ENCODE measurements at regions not wholly inside any gene's neighbourhood (a gene's known extent, or its start where the extent isn't known, plus 50 kb on each side); places are given as distances from the start of the nearest gene placed in this dataset.

GRCh38 chr20:43271980-43272379 lies 82.3 kb upstream of the PTPRT start:
- H3K27ac ChIP-seq (ENCODE audit: low read depth, low read length, poor library complexity, severe bottlenecking), result no peak overlapping the region
- DNase-seq (ENCODE audit: low spot score), result no peak
- ChIA-PET CTCF (ENCODE audit: unreplicated experiment) (no interaction called here), POLR2A (no interaction called here)
- intact Hi-C loops (cut with micrococcal nuclease; ENCODE audit: unreplicated experiment), result no loop called here
- no peak overlapping the region for H3K4me2 ChIP-seq (ENCODE audit: low read length)
- no peak overlapping the region for H2AFZ ChIP-seq (ENCODE audit: low read length)
- H3K4me3 ChIP-seq (ENCODE audit: low read depth, low read length, poor library complexity, severe bottlenecking), result no peak overlapping the region
- no peaks in the 10 kb centered on the region for H4K20me1 ChIP-seq (ENCODE audit: insufficient read depth, low read length)
- no peaks in the 10 kb centered on the region for H3K9me2 ChIP-seq (ENCODE audit: insufficient read depth, low read length)
- no peaks in the 10 kb centered on the region for H3K79me2 ChIP-seq (ENCODE audit: insufficient read depth, low read depth, low read length)
- TF ChIP-seq CTCF (conservative IDR thresholded peaks at IDR 0.05; ENCODE audit: low read length), result no peak
- TF ChIP-seq EZH2phosphoT487 (IDR thresholded peaks at IDR 0.05; ENCODE audit: borderline replicate concordance, low read depth, low read length), result no peak
- H3K36me3 ChIP-seq (ENCODE audit: insufficient read depth, low read length), result no peaks in the 10 kb centered on the region
- BruUV-seq (replicated peaks), result no TSS peak
- no peaks in the 10 kb centered on the region for H3K4me1 ChIP-seq (ENCODE audit: insufficient read depth, low read length, poor library complexity, severe bottlenecking)
- no peaks in the 10 kb centered on the region for H3K9me3 ChIP-seq (ENCODE audit: low read length)

GRCh38 chr20:43265449-43265848 lies 75.7 kb upstream of the PTPRT start:
- ChIA-PET CTCF (ENCODE audit: unreplicated experiment) (no interaction called here), POLR2A (no interaction called here)
- no peaks in the 10 kb centered on the region for H3K9me3 ChIP-seq (ENCODE audit: low read length)
- H3K79me2 ChIP-seq (ENCODE audit: insufficient read depth, low read depth, low read length), result no peaks in the 10 kb centered on the region
- no peak overlapping the region for H2AFZ ChIP-seq (ENCODE audit: low read length)
- H3K27ac ChIP-seq (ENCODE audit: low read depth, low read length, poor library complexity, severe bottlenecking), result no peak overlapping the region
- no peaks in the 10 kb centered on the region for H3K4me1 ChIP-seq (ENCODE audit: insufficient read depth, low read length, poor library complexity, severe bottlenecking)
- H3K4me3 ChIP-seq (ENCODE audit: low read depth, low read length, poor library complexity, severe bottlenecking), result no peak overlapping the region
- H3K36me3 ChIP-seq (ENCODE audit: insufficient read depth, low read length), result no peaks in the 10 kb centered on the region
- intact Hi-C loops (cut with micrococcal nuclease; ENCODE audit: unreplicated experiment), result no loop called here
- no peak overlapping the region for H3K4me2 ChIP-seq (ENCODE audit: low read length)
- TF ChIP-seq EZH2phosphoT487 (IDR thresholded peaks at IDR 0.05; ENCODE audit: borderline replicate concordance, low read depth, low read length) (no peak), CTCF (conservative IDR thresholded peaks at IDR 0.05; ENCODE audit: low read length) (no peak)
- BruUV-seq (replicated peaks), result no TSS peak
- H4K20me1 ChIP-seq (ENCODE audit: insufficient read depth, low read length), result no peaks in the 10 kb centered on the region
- DNase-seq (ENCODE audit: low spot score), result no peak
- no peaks in the 10 kb centered on the region for H3K9me2 ChIP-seq (ENCODE audit: insufficient read depth, low read length)

- H3K4me3 ChIP-seq (ENCODE audit: low read depth, low read length, poor library complexity, severe bottlenecking), result no peak overlapping the region
- H3K4me2 ChIP-seq (ENCODE audit: low read length), result no peak overlapping the region
- H3K27ac ChIP-seq (ENCODE audit: low read depth, low read length, poor library complexity, severe bottlenecking), result no peak overlapping the region
- no peaks in the 10 kb centered on the region for H3K9me2 ChIP-seq (ENCODE audit: insufficient read depth, low read length)
- H4K20me1 ChIP-seq (ENCODE audit: insufficient read depth, low read length), result no peaks in the 10 kb centered on the region
- ChIA-PET CTCF (ENCODE audit: unreplicated experiment) (no interaction called here), POLR2A (no interaction called here)
- H3K79me2 ChIP-seq (ENCODE audit: insufficient read depth, low read depth, low read length), result no peaks in the 10 kb centered on the region
- H2AFZ ChIP-seq (ENCODE audit: low read length), result no peak overlapping the region
- no peak for TF ChIP-seq EZH2phosphoT487 (IDR thresholded peaks at IDR 0.05; ENCODE audit: borderline replicate concordance, low read depth, low read length)
- TF ChIP-seq CTCF (conservative IDR thresholded peaks at IDR 0.05; ENCODE audit: low read length), result no peak
- BruUV-seq (replicated peaks), result no TSS peak
- H3K36me3 ChIP-seq (ENCODE audit: insufficient read depth, low read length), result no peaks in the 10 kb centered on the region
- H3K9me3 ChIP-seq (ENCODE audit: low read length), result no peaks in the 10 kb centered on the region
- DNase-seq (ENCODE audit: low spot score), result no peak
- intact Hi-C loops (cut with micrococcal nuclease; ENCODE audit: unreplicated experiment), result no loop called here
- no peaks in the 10 kb centered on the region for H3K4me1 ChIP-seq (ENCODE audit: insufficient read depth, low read length, poor library complexity, severe bottlenecking)
These were observed 73.5 kb upstream of the PTPRT start for GRCh38 chr20:43263226-43263625.
